Aorta (tissue), 5 donors: ENCODE measurements at regions not wholly inside any gene's neighbourhood (a gene's known extent, or its start where the extent isn't known, plus 50 kb on each side); places are given as distances from the start of the nearest gene placed in this dataset.

Experiments used
- ATAC-seq: fragments of 200-7000 bp; cut with Tn5 transposase; one replicate; pipeline ENCODE4 v1.9.1; 2022; ENCODE audit warnings: moderate library complexity; ENCODE audit not compliant: low FRiP score
- DNase-seq, 2 donors: peaks; one replicate each; pipeline ENCODE4 v3.0.0-alpha.2; 2020
- H3K27ac ChIP-seq, 2 donors: one replicate each; pipeline ENCODE4 v1.5.1; 2013; ENCODE audit warnings: low read length in 2 of 2, mild to moderate bottlenecking in 2 of 2, moderate library complexity in 2 of 2, control low read depth in 1 of 2, inconsistent platforms in 1 of 2, low read depth in 1 of 2
- H3K27me3 ChIP-seq, 2 donors: one replicate each; pipeline ENCODE4 v1.6.1; 2013; ENCODE audit warnings: control low read depth in 1 of 2, low read length in 1 of 2, mild to moderate bottlenecking in 1 of 2, moderate library complexity in 1 of 2; ENCODE audit not compliant: insufficient read depth in 2 of 2, control insufficient read depth in 1 of 2
- H3K36me3 ChIP-seq, 2 donors: one replicate each; pipeline ENCODE4 v1.6.1; 2013; ENCODE audit warnings: control low read depth in 1 of 2, low read length in 1 of 2, mild to moderate bottlenecking in 1 of 2; ENCODE audit not compliant: insufficient read depth in 2 of 2, control insufficient read depth in 1 of 2
- H3K4me1 ChIP-seq, 2 donors: one replicate each; pipeline ENCODE4 v1.6.1; 2013; ENCODE audit warnings: low read length in 2 of 2, control low read depth in 1 of 2, mild to moderate bottlenecking in 1 of 2, moderate library complexity in 1 of 2; ENCODE audit not compliant: insufficient read depth in 2 of 2, control insufficient read depth in 1 of 2
- H3K4me3 ChIP-seq, 2 donors: one replicate each; pipeline ENCODE4 v1.5.1; 2013; ENCODE audit warnings: low read length in 2 of 2, control low read depth in 1 of 2, mild to moderate bottlenecking in 1 of 2
- H3K9me3 ChIP-seq: one replicate; pipeline ENCODE4 v1.6.1; 2013; ENCODE audit warnings: mild to moderate bottlenecking, low read length; ENCODE audit not compliant: control insufficient read depth
- WGBS, 2 donors: extraction: QIAGEN DNeasy Blood & Tissue Kit; methylation state at CpG; one replicate each; pipeline ENCODE4 v1.1.7; 2013; 5-methylcytosine and 5-hydroxymethylcytosine counted together
- intact Hi-C, 2 donors: fragments of 100-400 bp; cut with DNase I; formaldehyde crosslinking; loops; one replicate each; pipeline versions ENCODE4 v1.14.2 to v1.15.0; 2022
- donor health status: healthy with polysubstance abuse.
- donor health status: Bipolar disorder and iron deficiency.
- donor health status: DM: no; HTN: no; CAD: no.
- donor health status: DM: no; HTN: no; CAD: no.
- donor health status: DM: yes; HTN: yes; CAD: no.

- DNase-seq: no peak
- no peak for ATAC-seq
- H3K4me1 ChIP-seq: peaks cover 0 to 2% of the 10 kb centered on the region in 2 donors
- no peak overlapping the region for H3K4me3 ChIP-seq
- no peak overlapping the region for H3K27ac ChIP-seq
- no peaks in the 10 kb centered on the region for H3K36me3 ChIP-seq
- intact Hi-C loops: no loop called here
- H3K27me3 ChIP-seq: no peaks in the 10 kb centered on the region
- WGBS, 2 donors: 93% methylated on average over 4 of the region's 4 CpGs
- H3K9me3 ChIP-seq: no peaks in the 10 kb centered on the region
Measured at GRCh38 chr9:14379280-14379679, 65.3 kb upstream of the NFIB start.

- 36 to 46% methylated on average over 4 of the region's 4 CpGs for WGBS, 2 donors
- no peak overlapping the region for H3K27ac ChIP-seq
- ATAC-seq: no peak
Measured at GRCh38 chr9:14373706-14374105, 59.8 kb upstream of the NFIB start.

GRCh38 chr9:14373336-14373666, 59.4 kb upstream of the NFIB start:
- Histone ChIP-seq H3K9me3 (no peaks in the 10 kb centered on the region), H3K27ac (no peak overlapping the region), H3K27me3 (no peaks in the 10 kb centered on the region), H3K4me1 (peaks cover 2 to 4% of the 10 kb centered on the region in 2 donors), H3K4me3 (no peak overlapping the region), H3K36me3 (no peaks in the 10 kb centered on the region)
- ATAC-seq: no peak
- intact Hi-C loops: no loop called here
- no peak for DNase-seq

More at GRCh38 chr9:14373706-14374105, 59.8 kb upstream of the NFIB start:
- Histone ChIP-seq H3K9me3 (no peaks in the 10 kb centered on the region), H3K4me1 (peaks cover 2 to 4% of the 10 kb centered on the region in 2 donors), H3K36me3 (no peaks in the 10 kb centered on the region), H3K27me3 (no peaks in the 10 kb centered on the region), H3K4me3 (no peak overlapping the region)
- intact Hi-C loops: no loop called here
- no peak for DNase-seq

- 11% methylated on average over 4 of the region's 4 CpGs for WGBS, 2 donors
- H3K4me3 ChIP-seq: no peak overlapping the region
- DNase-seq: no peak
- no peaks in the 10 kb centered on the region for H3K27me3 ChIP-seq
- H3K9me3 ChIP-seq: no peaks in the 10 kb centered on the region
- ATAC-seq: peak; percentile 74
- no peaks in the 10 kb centered on the region for H3K36me3 ChIP-seq
- intact Hi-C loops: no loop called here
- H3K27ac ChIP-seq: no peak overlapping the region
- H3K4me1 ChIP-seq: peaks cover 2 to 4% of the 10 kb centered on the region in 2 donors
Measured at GRCh38 chr9:14372437-14373335, 58.7 kb upstream of the NFIB start.

- H3K36me3 ChIP-seq: no peaks in the 10 kb centered on the region
- H3K4me1 ChIP-seq: peaks cover 5 to 6% of the 10 kb centered on the region in 2 donors
- DNase-seq (no peak), ATAC-seq (no peak)
- no peaks in the 10 kb centered on the region for H3K9me3 ChIP-seq
- intact Hi-C loops: no loop called here
- no peak overlapping the region for H3K4me3 ChIP-seq
- no peak overlapping the region for H3K27ac ChIP-seq
- H3K27me3 ChIP-seq: no peaks in the 10 kb centered on the region
- WGBS, 2 donors: 96 to 98% methylated on average over 6 of the region's 6 CpGs
Measured at GRCh38 chr9:14369011-14369410, 55.1 kb upstream of the NFIB start.

- peak; percentile 83 for ATAC-seq
- Histone ChIP-seq H3K9me3 (no peaks in the 10 kb centered on the region), H3K36me3 (no peaks in the 10 kb centered on the region), H3K4me3 (no peak overlapping the region), H3K27ac (peak overlapping the region; percentile 72 to 97), H3K27me3 (no peaks in the 10 kb centered on the region), H3K4me1 (peaks cover 2 to 3% of the 10 kb centered on the region in 2 donors)
- 2 to 6% methylated on average over 10 of the region's 10 CpGs for WGBS, 2 donors
- intact Hi-C loops: no loop called here
- DNase-seq: peak in 1 of 2 donors; percentile 76
Measured at GRCh38 chr9:14366076-14366475, 52.1 kb upstream of the NFIB start.

GRCh38 chr9:14365670-14366069, 51.7 kb upstream of the NFIB start:
- Histone ChIP-seq H3K27ac (peak overlapping the region; percentile 89 to 97), H3K36me3 (no peaks in the 10 kb centered on the region), H3K27me3 (no peaks in the 10 kb centered on the region), H3K4me1 (peaks cover 2 to 3% of the 10 kb centered on the region in 2 donors), H3K9me3 (no peaks in the 10 kb centered on the region), H3K4me3 (no peak overlapping the region)
- ATAC-seq (peak; percentile 29), DNase-seq (no peak)
- 6 to 9% methylated on average over 3 of the region's 3 CpGs for WGBS, 2 donors
- intact Hi-C loops: no loop called here
